Panc1 (cell line): ENCODE measurements at regions not wholly inside any gene's neighbourhood (a gene's known extent, or its start where the extent isn't known, plus 50 kb on each side); places are given as distances from the start of the nearest gene placed in this dataset.

Experiments used
- ATAC-seq: fragments of 200-7000 bp; cut with Tn5 transposase; 2 replicates; pipeline ENCODE4 v1.9.1; 2020; ENCODE audit warnings: mild to moderate bottlenecking, moderate library complexity
- BruUV-seq: library from RNA; stranded (reverse); fragments of 400-500 nt; replicated peaks from 2 replicates; lab custom pipeline; 2021; lab: Mats Ljungman, UMichigan
- CTCF ChIA-PET: fragments of 300-600 bp; sonication (Branson Sonifier 250); formaldehyde crosslinking; loops from one replicate; lab custom pipeline; 2022; ENCODE audit warnings: antibody characterized with exemption; lab: Charles Lee
- POLR2A ChIA-PET: fragments of 300-600 bp; sonication (Branson Sonifier 250); formaldehyde crosslinking; loops from one replicate; lab custom pipeline; 2022; ENCODE audit warnings: antibody characterized with exemption; lab: Charles Lee
- DNase-seq: peaks from one replicate; pipeline ENCODE4 v3.0.0-alpha.2; 2010; ENCODE audit warnings: low read depth, low spot score
- H3K27ac ChIP-seq: 2 replicates; pipeline ENCODE4 v1.5.1; 2011; ENCODE audit warnings: mild to moderate bottlenecking, low read length, inconsistent platforms
- H3K27me3 ChIP-seq: fragments of 200-500 bp; sonication (Bioruptor generic); 2 replicates; pipeline ENCODE4 v1.6.0; 2014; ENCODE audit warnings: low read length, inconsistent platforms; ENCODE audit not compliant: control insufficient read depth, insufficient read depth
- H3K36me3 ChIP-seq: fragments of 200-500 bp; sonication (Bioruptor generic); 2 replicates; pipeline ENCODE4 v1.5.1; 2014; ENCODE audit warnings: inconsistent platforms, mild to moderate bottlenecking, low read length, moderate library complexity; ENCODE audit not compliant: control insufficient read depth, insufficient read depth
- H3K4me1 ChIP-seq: 2 replicates; pipeline ENCODE4 v1.5.1; 2011; ENCODE audit warnings: inconsistent platforms, mild to moderate bottlenecking, low read length, moderate library complexity; ENCODE audit not compliant: control insufficient read depth, insufficient read depth
- H3K4me3 ChIP-seq, 2 experiments: 2 replicates each; pipeline ENCODE4 v1.5.1; 2011 to 2012; ENCODE audit warnings: low read depth in 2 of 2, low read length in 2 of 2, mild to moderate bottlenecking in 2 of 2, inconsistent platforms in 1 of 2, moderate library complexity in 1 of 2
- H3K9me3 ChIP-seq: fragments of 200-500 bp; sonication (Bioruptor generic); 2 replicates; pipeline ENCODE4 v1.5.1; 2014; ENCODE audit warnings: low read depth, mild to moderate bottlenecking, inconsistent platforms, low read length, moderate library complexity; ENCODE audit not compliant: control insufficient read depth, insufficient read depth
- CTCF ChIP-seq: fragments of 450-650 bp; IDR thresholded peaks from 2 replicates; pipeline ENCODE4 v1.5.1; 2017; ENCODE audit warnings: mild to moderate bottlenecking
- POLR2AphosphoS5 ChIP-seq: IDR thresholded peaks from 2 replicates; pipeline ENCODE4 v1.6.1; 2012; ENCODE audit warnings: mild to moderate bottlenecking, low read depth, low read length, moderate library complexity
- REST ChIP-seq, 2 experiments: IDR thresholded peaks; 2 replicates each; pipeline ENCODE4 v1.6.1; 2011 to 2012; ENCODE audit warnings: low read depth in 2 of 2, control low read depth in 1 of 2, low read length in 1 of 2, mild to moderate bottlenecking in 1 of 2, moderate library complexity in 1 of 2; ENCODE audit not compliant: insufficient read depth in 1 of 2
- SIN3A ChIP-seq: IDR thresholded peaks from 2 replicates; pipeline ENCODE4 v1.6.1; 2012; ENCODE audit warnings: low read depth, mild to moderate bottlenecking, low read length, moderate library complexity, borderline replicate concordance; ENCODE audit not compliant: insufficient read depth
- TCF7L2 ChIP-seq: IDR thresholded peaks from 2 replicates; pipeline ENCODE4 v1.6.1; 2011; ENCODE audit warnings: mild to moderate bottlenecking, low read depth, low read length, inconsistent platforms
- in situ Hi-C: cut with HindIII; loops from 2 replicates; pipeline ENCODE4 v1.10.0; 2016; ENCODE audit warnings: low sequenced_read_pairs, low pct_unique_long_range_greater_than_20kb
- intact Hi-C: fragments of 100-400 bp; cut with micrococcal nuclease; formaldehyde crosslinking; loops from one replicate; pipeline ENCODE4 v1.10.0; 2022; ENCODE audit not compliant: unreplicated experiment

GRCh38 chr10:44517635-44518034 is 132.7 kb upstream of the CXCL12 start:
- no peaks in the 10 kb centered on the region for H3K9me3 ChIP-seq
- no peak overlapping the region for H3K27ac ChIP-seq
- BruUV-seq: no TSS peak
- H3K27me3 ChIP-seq: no peaks in the 10 kb centered on the region
- in situ Hi-C loops (no loop called here), intact Hi-C loops (no loop called here)
- no peaks in the 10 kb centered on the region for H3K4me1 ChIP-seq
- CTCF ChIA-PET: no interaction called here
- ATAC-seq (no peak), DNase-seq (no peak)
- POLR2A ChIA-PET: no interaction called here
- no peaks in the 10 kb centered on the region for H3K36me3 ChIP-seq
- TF ChIP-seq SIN3A (no peak), CTCF (peak; percentile 60)
- H3K4me3 ChIP-seq: no peak overlapping the region

- H3K27me3 ChIP-seq: no peaks in the 10 kb centered on the region
- BruUV-seq: no TSS peak
- no peak overlapping the region for H3K27ac ChIP-seq
- no peak for DNase-seq
- H3K36me3 ChIP-seq: no peaks in the 10 kb centered on the region
- no peak for ATAC-seq
- ChIA-PET CTCF (no interaction called here), POLR2A (no interaction called here)
- no peaks in the 10 kb centered on the region for H3K4me1 ChIP-seq
- in situ Hi-C loops (no loop called here), intact Hi-C loops (no loop called here)
- TF ChIP-seq SIN3A: no peak
- no peak for TF ChIP-seq REST (IDR thresholded peaks at IDR 0.05; ENCODE audit: insufficient read depth in 1 of 2, low read depth in 2 of 2, low read length in 1 of 2)
- no peak for TF ChIP-seq CTCF
- no peak for TF ChIP-seq TCF7L2
- no peak for TF ChIP-seq POLR2AphosphoS5
- H3K9me3 ChIP-seq: no peaks in the 10 kb centered on the region
- H3K4me3 ChIP-seq: no peak overlapping the region
Observed at GRCh38 chr10:44519361-44519760, 134.5 kb upstream of the CXCL12 start.
